ENCODE measurements at regions not wholly inside any gene's neighbourhood (a gene's known extent, or its start where the extent isn't known, plus 50 kb on each side); places are given as distances from the start of the nearest gene placed in this dataset.

GRCh38 chr4:129230846-129231245 lies 134.9 kb downstream of the C4orf33 start:
- TF ChIP-seq YY1 (IDR thresholded peaks at IDR 0.05; ENCODE audit: insufficient read depth, insufficient read length): no peak
- no peak for TF ChIP-seq ZNF274 (IDR thresholded peaks at IDR 0.05; ENCODE audit: low read depth, low read length)
- TF ChIP-seq SUZ12 (IDR thresholded peaks at IDR 0.05; ENCODE audit: extremely low read depth, insufficient read depth, insufficient read length): no peak
